ENCODE measurements at regions not wholly inside any gene's neighbourhood (a gene's known extent, or its start where the extent isn't known, plus 50 kb on each side); places are given as distances from the start of the nearest gene placed in this dataset.

DNA sequence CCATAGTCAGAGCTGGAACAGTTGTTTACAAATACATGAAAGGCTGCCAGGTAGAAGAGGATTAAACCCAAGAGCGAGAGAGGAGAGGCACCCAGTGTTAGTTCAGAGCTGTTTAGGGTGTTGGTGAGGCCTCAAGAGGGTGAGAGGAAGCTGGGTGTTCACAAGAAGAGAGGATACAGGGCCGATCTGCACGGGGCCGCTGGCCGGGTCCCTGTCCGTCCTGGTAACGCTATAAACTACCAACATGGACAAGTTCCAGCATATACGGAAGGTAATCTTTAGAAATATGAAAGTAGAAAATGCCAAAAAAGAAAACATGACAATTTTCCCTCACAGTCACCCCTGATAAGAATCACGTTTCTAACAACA lies 109.7 kb downstream of the TMEM18 start:
- Histone ChIP-seq H3K27me3 (ENCODE audit: low read depth, low read length) (no peaks in the 10 kb centered on the region), H3K4me2 (ENCODE audit: low read length) (no peak overlapping the region), H3K27ac (ENCODE audit: low read length) (no peak overlapping the region)

DNA sequence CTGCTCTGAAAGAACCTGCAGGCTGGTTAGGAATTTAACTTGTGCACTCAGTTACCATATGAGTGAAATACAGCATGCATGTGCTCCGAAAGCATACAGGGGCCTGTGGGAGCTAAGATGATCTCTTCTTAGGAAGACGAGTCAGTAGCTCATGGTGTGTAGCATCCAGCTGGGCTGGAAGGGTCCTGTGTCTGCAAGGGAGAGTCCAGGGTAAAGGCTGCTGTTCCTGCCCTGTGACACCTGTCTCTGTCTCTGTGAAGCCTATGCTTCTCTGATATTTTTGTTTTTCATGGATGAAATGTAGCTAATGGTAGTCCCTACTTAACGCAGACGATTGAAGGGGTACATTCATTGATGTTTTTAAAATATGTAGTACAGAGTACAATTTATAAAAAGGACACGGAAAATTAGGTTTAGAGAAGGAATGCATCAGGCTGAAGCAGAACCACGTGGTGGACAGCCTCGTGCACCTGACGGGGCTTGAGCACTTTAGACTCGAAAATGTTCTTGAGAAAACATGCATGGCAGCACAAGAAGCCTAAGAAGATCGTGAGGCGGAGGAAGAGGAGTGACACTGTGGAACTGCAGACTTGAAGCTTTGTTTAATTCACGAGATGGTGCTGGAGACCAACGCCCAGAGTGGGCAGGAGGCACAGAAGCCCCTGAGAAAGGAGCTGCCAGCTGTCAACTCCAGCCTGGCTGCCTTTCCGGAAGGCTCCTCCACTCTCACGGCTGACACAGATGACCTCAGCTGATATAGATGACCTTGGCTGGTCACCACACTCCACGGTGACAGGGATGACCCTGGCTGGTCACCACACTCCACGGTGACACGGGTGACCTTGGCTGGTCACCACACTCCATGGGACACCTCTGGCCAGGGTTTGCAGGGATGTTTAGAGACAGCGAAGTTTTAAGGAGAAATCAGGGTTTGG lies 110.6 kb downstream of the TMEM18 start:
- TF ChIP-seq, protein P1, sequence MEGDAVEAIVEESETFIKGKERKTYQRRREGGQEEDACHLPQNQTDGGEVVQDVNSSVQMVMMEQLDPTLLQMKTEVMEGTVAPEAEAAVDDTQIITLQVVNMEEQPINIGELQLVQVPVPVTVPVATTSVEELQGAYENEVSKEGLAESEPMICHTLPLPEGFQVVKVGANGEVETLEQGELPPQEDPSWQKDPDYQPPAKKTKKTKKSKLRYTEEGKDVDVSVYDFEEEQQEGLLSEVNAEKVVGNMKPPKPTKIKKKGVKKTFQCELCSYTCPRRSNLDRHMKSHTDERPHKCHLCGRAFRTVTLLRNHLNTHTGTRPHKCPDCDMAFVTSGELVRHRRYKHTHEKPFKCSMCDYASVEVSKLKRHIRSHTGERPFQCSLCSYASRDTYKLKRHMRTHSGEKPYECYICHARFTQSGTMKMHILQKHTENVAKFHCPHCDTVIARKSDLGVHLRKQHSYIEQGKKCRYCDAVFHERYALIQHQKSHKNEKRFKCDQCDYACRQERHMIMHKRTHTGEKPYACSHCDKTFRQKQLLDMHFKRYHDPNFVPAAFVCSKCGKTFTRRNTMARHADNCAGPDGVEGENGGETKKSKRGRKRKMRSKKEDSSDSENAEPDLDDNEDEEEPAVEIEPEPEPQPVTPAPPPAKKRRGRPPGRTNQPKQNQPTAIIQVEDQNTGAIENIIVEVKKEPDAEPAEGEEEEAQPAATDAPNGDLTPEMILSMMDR (IDR thresholded peaks at IDR 0.05; ENCODE audit: low read depth, low read length), result no peak
- TF ChIP-seq EZH2phosphoT487 (IDR thresholded peaks at IDR 0.05; ENCODE audit: low read depth), result no peak
- no peak overlapping the region for H3K9ac ChIP-seq (ENCODE audit: low read length)
- H3K4me3 ChIP-seq (ENCODE audit: low read length), result no peak overlapping the region
- no peaks in the 10 kb centered on the region for H3K27me3 ChIP-seq (ENCODE audit: low read depth, low read length)
- H3K79me2 ChIP-seq (ENCODE audit: low read length), result no peaks in the 10 kb centered on the region
- H3K27ac ChIP-seq (ENCODE audit: low read length), result no peak overlapping the region
- H2AFZ ChIP-seq (ENCODE audit: low read depth, low read length), result no peak overlapping the region
- no peaks in the 10 kb centered on the region for H3K36me3 ChIP-seq (replicated peaks; ENCODE audit: low read depth, low read length)
- H3K9me3 ChIP-seq (ENCODE audit: insufficient read depth, low read length), result no peaks in the 10 kb centered on the region
- H3K4me1 ChIP-seq (ENCODE audit: low read length), result no peaks in the 10 kb centered on the region
- H3K4me2 ChIP-seq (ENCODE audit: low read length), result no peak overlapping the region
- no peaks in the 10 kb centered on the region for H4K20me1 ChIP-seq (ENCODE audit: insufficient read depth, low read length)

More for the DNA sequence above, 109.7 kb downstream of the TMEM18 start:
- TF ChIP-seq EZH2phosphoT487 (IDR thresholded peaks at IDR 0.05; ENCODE audit: low read depth), result no peak
- TF ChIP-seq, protein P1 (IDR thresholded peaks at IDR 0.05; ENCODE audit: low read depth, low read length), result no peak
- H3K79me2 ChIP-seq (ENCODE audit: low read length), result no peaks in the 10 kb centered on the region
- no peaks in the 10 kb centered on the region for H3K4me1 ChIP-seq (ENCODE audit: low read length)
- no peak overlapping the region for H2AFZ ChIP-seq (ENCODE audit: low read depth, low read length)
- no peaks in the 10 kb centered on the region for H4K20me1 ChIP-seq (ENCODE audit: insufficient read depth, low read length)
- H3K9me3 ChIP-seq (ENCODE audit: insufficient read depth, low read length), result no peaks in the 10 kb centered on the region
- no peak overlapping the region for H3K4me3 ChIP-seq (ENCODE audit: low read length)
- no peaks in the 10 kb centered on the region for H3K36me3 ChIP-seq (replicated peaks; ENCODE audit: low read depth, low read length)
- H3K9ac ChIP-seq (ENCODE audit: low read length), result no peak overlapping the region

DNA sequence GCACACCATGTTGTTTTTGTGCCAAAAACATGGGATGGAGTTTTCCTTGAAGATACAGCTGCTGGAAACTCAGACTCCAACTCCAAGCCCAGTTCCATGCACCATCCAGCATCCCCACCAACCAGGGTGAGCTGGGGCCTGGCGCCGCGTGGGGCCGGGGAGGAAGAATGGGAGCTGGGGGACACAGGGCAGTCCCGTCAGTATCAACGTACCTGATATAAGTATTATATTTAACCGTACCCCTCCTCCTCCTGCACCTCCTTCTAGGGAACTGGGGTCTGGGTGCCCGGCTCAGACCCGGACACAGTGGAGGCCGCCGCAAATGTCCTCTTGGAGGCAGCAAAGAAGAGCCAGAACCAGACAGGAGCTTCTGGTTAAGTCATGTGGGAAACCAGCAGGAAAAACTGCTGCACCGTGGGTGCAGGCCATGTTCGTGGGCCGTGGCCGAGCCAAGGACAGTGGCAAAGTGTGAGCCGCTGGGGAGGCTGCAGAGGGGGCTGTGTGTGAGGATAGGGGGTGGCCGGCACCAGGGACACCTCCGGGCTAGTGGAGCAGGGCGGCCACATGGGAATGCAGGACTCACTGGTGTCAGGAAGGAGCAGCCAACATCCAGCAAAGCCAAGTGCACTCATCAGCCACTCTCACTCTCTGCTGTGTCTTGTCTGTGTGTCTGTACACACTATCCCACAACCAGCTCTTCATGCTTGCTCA lies 112.6 kb downstream of the TMEM18 start:
- Histone ChIP-seq H4K20me1 (ENCODE audit: insufficient read depth, low read length) (no peaks in the 10 kb centered on the region), H3K27ac (ENCODE audit: low read length) (no peak overlapping the region), H3K4me2 (ENCODE audit: low read length) (no peak overlapping the region), H3K4me1 (ENCODE audit: low read length) (no peaks in the 10 kb centered on the region), H3K27me3 (ENCODE audit: low read depth, low read length) (no peaks in the 10 kb centered on the region), H3K79me2 (ENCODE audit: low read length) (no peaks in the 10 kb centered on the region), H3K9ac (ENCODE audit: low read length) (no peak overlapping the region), H2AFZ (ENCODE audit: low read depth, low read length) (no peak overlapping the region), H3K36me3 (replicated peaks; ENCODE audit: low read depth, low read length) (no peaks in the 10 kb centered on the region), H3K9me3 (ENCODE audit: insufficient read depth, low read length) (no peaks in the 10 kb centered on the region), H3K4me3 (ENCODE audit: low read length) (no peak overlapping the region)
- no peak for TF ChIP-seq EZH2phosphoT487 (IDR thresholded peaks at IDR 0.05; ENCODE audit: low read depth)
- TF ChIP-seq, protein P1 (IDR thresholded peaks at IDR 0.05; ENCODE audit: low read depth, low read length), result no peak

DNA sequence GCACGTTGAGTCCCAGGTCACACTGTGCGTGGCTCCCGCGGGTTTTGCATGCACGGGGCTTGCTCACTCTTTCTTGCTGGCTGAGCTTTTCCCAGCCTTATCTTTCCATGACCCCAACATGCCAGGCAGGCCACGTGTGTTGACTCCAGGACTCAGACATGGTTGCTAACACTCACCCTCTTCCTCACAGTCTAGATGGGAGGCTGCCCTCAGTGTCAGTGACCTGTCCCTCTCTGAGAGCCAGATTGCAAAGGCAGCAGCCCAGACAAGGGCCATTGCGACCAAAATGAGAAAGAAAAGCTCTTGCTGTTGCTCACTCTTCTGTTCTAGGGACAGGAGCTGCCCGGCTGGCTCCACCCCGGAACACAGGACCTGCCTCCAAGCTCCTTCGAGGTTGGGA lies 113.7 kb downstream of the TMEM18 start:
- Histone ChIP-seq H3K4me2 (ENCODE audit: low read length) (no peak overlapping the region), H3K4me3 (ENCODE audit: low read length) (no peak overlapping the region), H3K79me2 (ENCODE audit: low read length) (no peaks in the 10 kb centered on the region), H3K9me3 (ENCODE audit: insufficient read depth, low read length) (no peaks in the 10 kb centered on the region), H3K9ac (ENCODE audit: low read length) (no peak overlapping the region), H3K4me1 (ENCODE audit: low read length) (no peaks in the 10 kb centered on the region), H2AFZ (ENCODE audit: low read depth, low read length) (no peak overlapping the region), H3K36me3 (replicated peaks; ENCODE audit: low read depth, low read length) (no peaks in the 10 kb centered on the region), H3K27me3 (ENCODE audit: low read depth, low read length) (no peaks in the 10 kb centered on the region), H3K27ac (ENCODE audit: low read length) (no peak overlapping the region), H4K20me1 (ENCODE audit: insufficient read depth, low read length) (no peaks in the 10 kb centered on the region)
- TF ChIP-seq, protein P1 (IDR thresholded peaks at IDR 0.05; ENCODE audit: low read depth, low read length), result no peak
- no peak for TF ChIP-seq EZH2phosphoT487 (IDR thresholded peaks at IDR 0.05; ENCODE audit: low read depth)

Measured in OCI-LY3 (cell line).